ENCODE measurements at regions not wholly inside any gene's neighbourhood (a gene's known extent, or its start where the extent isn't known, plus 50 kb on each side); places are given as distances from the start of the nearest gene placed in this dataset.

DNA sequence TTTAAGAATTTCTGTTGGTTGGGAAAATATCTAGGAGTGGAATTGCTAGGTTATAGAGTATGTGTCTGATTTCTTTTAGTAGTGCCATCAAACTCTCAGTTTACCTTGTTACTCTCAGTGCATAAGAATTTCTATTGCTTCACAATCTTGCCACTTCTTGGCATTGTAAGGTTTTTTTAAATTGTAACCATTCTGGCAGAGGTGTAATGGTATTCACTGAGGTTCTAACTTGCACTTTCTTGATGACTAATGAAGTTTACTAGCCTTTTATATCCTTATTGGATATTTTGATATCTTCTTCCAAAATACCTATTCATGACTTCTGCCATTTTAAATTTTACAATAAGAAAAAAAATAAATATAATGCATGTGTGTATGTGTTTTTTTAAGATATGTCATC is 478.0 kb downstream of the NAV3 start:
- H3K27ac ChIP-seq (ENCODE audit: insufficient read depth, low read depth, low read length), result no peak overlapping the region
- H3K9me1 ChIP-seq (replicated peaks; ENCODE audit: control insufficient read depth, extremely low read depth, insufficient read depth, low read length), result no peaks in the 10 kb centered on the region
- H3K27me3 ChIP-seq (ENCODE audit: control insufficient read depth in 2 of 2, insufficient read depth in 2 of 2, low read length in 2 of 2), result no peaks in the 10 kb centered on the region
- intact Hi-C loops (cut with micrococcal nuclease), result no loop called here
- no peaks in the 10 kb centered on the region for H3K36me3 ChIP-seq (ENCODE audit: control insufficient read depth in 2 of 2, extremely low read depth in 1 of 2, insufficient read depth in 2 of 2, low read length in 2 of 2)
- no peak overlapping the region for H3K9ac ChIP-seq (replicated peaks; ENCODE audit: extremely low read depth, insufficient read depth, low read length)
- no peaks in the 10 kb centered on the region for H4K20me1 ChIP-seq (replicated peaks; ENCODE audit: control insufficient read depth, extremely low read depth, insufficient read depth, low read length)
- ChIA-PET POLR2A (no interaction called here), CTCF (no interaction called here)
- no peaks in the 10 kb centered on the region for H3K9me3 ChIP-seq (replicated peaks; ENCODE audit: control insufficient read depth, insufficient read depth, low read length)
- H3K79me2 ChIP-seq (ENCODE audit: control insufficient read depth, insufficient read depth, low read length), result no peaks in the 10 kb centered on the region
- FAIRE-seq (no peak), DNase-seq (ENCODE audit: low read depth, low spot score) (no peak)
- BruUV-seq (replicated peaks), result no TSS peak
- H2AFZ ChIP-seq (ENCODE audit: low read depth, low read length), result no peak overlapping the region
- no peak overlapping the region for H3K4me3 ChIP-seq (replicated peaks in 1 of 3; ENCODE audit: insufficient read depth in 1 of 3, low read depth in 1 of 3, low read length in 3 of 3)
- TF ChIP-seq JUN (IDR thresholded peaks at IDR 0.05; ENCODE audit: borderline replicate concordance, insufficient read depth, insufficient read length, low read depth) (no peak), GATA2 (IDR thresholded peaks at IDR 0.05; ENCODE audit: insufficient read depth, insufficient read length, low read depth, low read length) (no peak), MYC (IDR thresholded peaks at IDR 0.05; ENCODE audit: low read depth, low read length) (no peak), FOS (IDR thresholded peaks at IDR 0.05; ENCODE audit: borderline replicate concordance, insufficient read depth, low read length) (no peak), POLR2A (IDR thresholded peaks at IDR 0.05; ENCODE audit: low read depth, low read length) (no peak)
- TF ChIP-seq, protein P1, sequence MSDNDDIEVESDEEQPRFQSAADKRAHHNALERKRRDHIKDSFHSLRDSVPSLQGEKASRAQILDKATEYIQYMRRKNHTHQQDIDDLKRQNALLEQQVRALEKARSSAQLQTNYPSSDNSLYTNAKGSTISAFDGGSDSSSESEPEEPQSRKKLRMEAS (IDR thresholded peaks at IDR 0.05; ENCODE audit: insufficient read depth, insufficient read length), result no peak
- H3K4me1 ChIP-seq (ENCODE audit: control insufficient read depth, extremely low read depth, insufficient read depth, low read length), result no peaks in the 10 kb centered on the region
- no peak overlapping the region for H3K4me2 ChIP-seq (ENCODE audit: insufficient read depth, low read length)
- dilution Hi-C loops (cut with MboI; ENCODE audit: extremely low pct_ligation_motif_present, low sequenced_read_pairs), result no loop called here

DNA sequence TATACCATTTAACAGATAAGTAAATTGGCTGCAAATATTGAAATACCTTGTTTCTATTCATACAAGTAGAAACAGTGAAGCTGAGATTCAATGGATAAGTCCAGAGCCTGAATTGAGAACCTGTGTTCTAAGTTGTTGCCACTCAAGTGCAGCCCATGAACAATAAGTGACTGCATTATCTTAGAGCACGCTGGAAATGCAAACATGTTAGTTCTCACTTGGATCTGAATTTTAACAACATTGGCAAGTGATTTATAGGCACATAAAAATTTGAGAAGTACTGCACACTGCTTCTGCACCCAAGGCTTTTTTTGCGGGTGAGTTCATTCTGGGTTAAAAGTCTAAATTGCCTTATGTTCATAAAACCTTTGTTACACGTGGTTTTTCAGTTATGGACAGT is 484.3 kb downstream of the NAV3 start:
- BruUV-seq (replicated peaks), result no TSS peak
- CTCF ChIA-PET, result no interaction called here

More for the DNA sequence above, 484.3 kb downstream of the NAV3 start:
- Histone ChIP-seq H3K9me1 (replicated peaks; ENCODE audit: control insufficient read depth, extremely low read depth, insufficient read depth, low read length) (no peaks in the 10 kb centered on the region), H3K4me1 (ENCODE audit: control insufficient read depth, extremely low read depth, insufficient read depth, low read length) (no peaks in the 10 kb centered on the region), H3K27me3 (ENCODE audit: control insufficient read depth in 2 of 2, insufficient read depth in 2 of 2, low read length in 2 of 2) (no peaks in the 10 kb centered on the region), H3K36me3 (ENCODE audit: control insufficient read depth in 2 of 2, extremely low read depth in 1 of 2, insufficient read depth in 2 of 2, low read length in 2 of 2) (no peaks in the 10 kb centered on the region), H3K9ac (replicated peaks; ENCODE audit: extremely low read depth, insufficient read depth, low read length) (no peak overlapping the region), H3K79me2 (ENCODE audit: control insufficient read depth, insufficient read depth, low read length) (no peaks in the 10 kb centered on the region), H4K20me1 (replicated peaks; ENCODE audit: control insufficient read depth, extremely low read depth, insufficient read depth, low read length) (no peaks in the 10 kb centered on the region), H3K27ac (ENCODE audit: insufficient read depth, low read depth, low read length) (no peak overlapping the region), H3K4me3 (replicated peaks in 1 of 3; ENCODE audit: insufficient read depth in 1 of 3, low read depth in 1 of 3, low read length in 3 of 3) (no peak overlapping the region), H2AFZ (ENCODE audit: low read depth, low read length) (no peak overlapping the region), H3K9me3 (replicated peaks; ENCODE audit: control insufficient read depth, insufficient read depth, low read length) (no peaks in the 10 kb centered on the region), H3K4me2 (ENCODE audit: insufficient read depth, low read length) (no peak overlapping the region)
- dilution Hi-C loops (cut with MboI; ENCODE audit: extremely low pct_ligation_motif_present, low sequenced_read_pairs), result no loop called here
- intact Hi-C loops (cut with micrococcal nuclease), result no loop called here
- POLR2A ChIA-PET, result no interaction called here
- FAIRE-seq (no peak), DNase-seq (ENCODE audit: low read depth, low spot score) (no peak)
- TF ChIP-seq JUN (IDR thresholded peaks at IDR 0.05; ENCODE audit: borderline replicate concordance, insufficient read depth, insufficient read length, low read depth) (no peak), GATA2 (IDR thresholded peaks at IDR 0.05; ENCODE audit: insufficient read depth, insufficient read length, low read depth, low read length) (no peak), MYC (IDR thresholded peaks at IDR 0.05; ENCODE audit: low read depth, low read length) (no peak), FOS (IDR thresholded peaks at IDR 0.05; ENCODE audit: borderline replicate concordance, insufficient read depth, low read length) (no peak), EZH2 (IDR thresholded peaks at IDR 0.05; ENCODE audit: borderline replicate concordance, low read depth, low read length, severe bottlenecking) (no peak)
- TF ChIP-seq, protein P1 (IDR thresholded peaks at IDR 0.05; ENCODE audit: insufficient read depth, insufficient read length), result no peak
